ENCODE measurements at regions not wholly inside any gene's neighbourhood (a gene's known extent, or its start where the extent isn't known, plus 50 kb on each side); places are given as distances from the start of the nearest gene placed in this dataset.

GRCh38 chr20:60088236-60088635, 130.0 kb downstream of the CDH26 start:
- TF ChIP-seq TP53 (CRISPR knock-in tag; IDR thresholded peaks at IDR 0.05) (no peak), POLR2A (IDR thresholded peaks at IDR 0.05; ENCODE audit: low read length) (no peak), ELK1 (IDR thresholded peaks at IDR 0.05; ENCODE audit: low read depth, low read length) (no peak), MAZ (IDR thresholded peaks at IDR 0.05; ENCODE audit: borderline replicate concordance, low read depth, low read length) (no peak), NFE2L2 (conservative IDR thresholded peaks at IDR 0.05; ENCODE audit: low read length) (no peak), CTCF (IDR thresholded peaks at IDR 0.05) (no peak), HMGXB4 (CRISPR knock-in tag; IDR thresholded peaks at IDR 0.05; ENCODE audit: borderline replicate concordance) (no peak), RNF2 (IDR thresholded peaks at IDR 0.05; ENCODE audit: borderline replicate concordance, low read depth) (no peak), POLR2AphosphoS2 (conservative IDR thresholded peaks at IDR 0.05; ENCODE audit: low read length) (no peak)
